Heart left ventricle (tissue), 16 donors: ENCODE measurements at regions not wholly inside any gene's neighbourhood (a gene's known extent, or its start where the extent isn't known, plus 50 kb on each side); places are given as distances from the start of the nearest gene placed in this dataset.

Source experiments
- ATAC-seq, 4 donors: fragments of 200-7000 bp; cut with Tn5 transposase; one replicate each; pipeline ENCODE4 v1.9.1; 2020 to 2022; ENCODE audit warnings: moderate library complexity in 4 of 4, mild to moderate bottlenecking in 3 of 4, moderate number of reproducible peaks in 1 of 4
- DNase-seq, 5 donors: peaks; one replicate each; pipeline ENCODE4 v3.0.0-alpha.2; 2020
- H3K27ac ChIP-seq, 12 donors: fragments of 200-600 bp; sonication (generic) in 4 of 12; one replicate each; pipeline versions ENCODE4 v1.5.0 to v1.8.0; 2016 to 2022; ENCODE audit warnings: mild to moderate bottlenecking in 2 of 12
- H3K27me3 ChIP-seq, 9 donors: fragments of 200-600 bp; sonication (generic) in 2 of 9; one replicate each; pipeline versions ENCODE4 v1.5.1 to v1.8.0; 2016 to 2022; ENCODE audit warnings: mild to moderate bottlenecking in 3 of 9
- H3K36me3 ChIP-seq, 9 donors: fragments of 200-600 bp; sonication (generic) in 2 of 9; one replicate each; pipeline versions ENCODE4 v1.5.0 to v1.8.0; 2018 to 2022; ENCODE audit warnings: mild to moderate bottlenecking in 2 of 9
- H3K4me1 ChIP-seq, 12 donors: fragments of 200-600 bp; sonication (generic) in 4 of 12; one replicate each; pipeline versions ENCODE4 v1.5.0 to v1.8.0; 2016 to 2022; ENCODE audit warnings: mild to moderate bottlenecking in 3 of 12
- H3K4me3 ChIP-seq, 12 donors: fragments of 200-600 bp; sonication (generic) in 4 of 12; one replicate each; pipeline versions ENCODE4 v1.5.0 to v1.8.0; 2017 to 2022; ENCODE audit warnings: mild to moderate bottlenecking in 9 of 12, moderate library complexity in 4 of 12
- H3K9me3 ChIP-seq, 12 donors: fragments of 200-600 bp; sonication (generic) in 4 of 12; one replicate each; pipeline versions ENCODE4 v1.5.0 to v1.8.0; 2016 to 2022; ENCODE audit warnings: mild to moderate bottlenecking in 1 of 12
- POLR2A ChIP-seq, 2 donors: fragments of 450-650 bp; IDR thresholded peaks; one replicate each; pipeline ENCODE4 v1.6.1; 2017; ENCODE audit warnings: antibody characterized with exemption in 2 of 2, mild to moderate bottlenecking in 2 of 2, moderate library complexity in 2 of 2
- WGBS, 4 donors: extraction: QIAGEN DNeasy Blood & Tissue Kit in 2 of 4; methylation state at CpG; one replicate each; pipeline versions ENCODE4 v1.1.5 to v1.1.7; 2013 to 2018; 5-methylcytosine and 5-hydroxymethylcytosine counted together
- intact Hi-C, 10 donors: fragments of 100-400 bp; cut with DNase I; formaldehyde crosslinking; loops; one replicate each; pipeline versions ENCODE4 v1.11.1 to v1.14.2; 2022
- TF ChIP-seq, protein P1 (sequence below), 12 donors: fragments of 200-600 bp; sonication (generic) in 4 of 12; IDR thresholded peaks; one replicate each; pipeline versions ENCODE4 v1.5.0 to v1.8.0; 2018 to 2022; ENCODE audit warnings: antibody characterized with exemption in 12 of 12, mild to moderate bottlenecking in 5 of 12
- donor health status: ischemic (EF 13 %, LVEDD 7.1; RV severe dilation, severe dysfunction).
- donor health status: healthy with polysubstance abuse.
- donor health status: DM: no; HTN: yes; CAD: no.
- donor health status: DM: no; HTN: no; CAD: no.
- donor health status: ischemic (EF 25% LVEDD 6.9; RV normal size, moderate dysfunction).
- donor health status: ischemic (EF 25% LVEDD 5.7; RV mildly dilated, moderate dysfunction).
- donor health status: healthy.
- donor health status: DM: yes; HTN: yes; CAD: no.
- donor health status: ischemic (EF 35%, LVEDD 5.7; RV mildly dilated, moderate dysfunction).
- donor health status: nonischemic (EF 11% LVEDD 7.7; RV severe dilation, severe dysfunction).
- donor health status: DM: yes; HTN: yes; CAD: no.
- donor health status: PGD.
- donor health status: ischemic (EF 29% LVEDD 5.4; RV normal size, mild dysfunction).
- donor health status: nonischemic (EF 23%, LVEDD 6.1; RV moderate dilation, normal function).

DNA sequence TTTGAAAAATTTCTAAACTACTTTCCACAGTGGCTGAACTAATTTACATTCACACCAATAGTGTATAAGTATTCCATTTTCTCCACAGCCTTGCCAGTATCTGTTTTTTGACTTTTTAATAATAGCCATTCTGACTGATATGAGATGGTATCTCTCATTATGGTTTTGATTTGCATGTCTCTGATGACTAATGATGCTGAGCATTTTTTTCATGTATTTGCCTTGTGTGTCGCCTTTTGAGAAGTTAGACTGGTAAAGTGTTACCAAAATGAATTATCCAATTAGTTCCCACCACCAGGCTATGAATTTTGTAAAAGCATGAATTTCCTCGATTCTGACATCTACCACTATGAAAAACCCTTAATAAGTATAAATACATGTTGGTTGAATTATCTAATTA is 242.2 kb upstream of the GK2 start:
- no peak for DNase-seq
- Histone ChIP-seq H3K27ac (peak overlapping the region in 1 of 12 donors; percentile 50), H3K4me1 (peaks cover 0 to 10% (median 0%) of the 10 kb centered on the region in 12 donors), H3K4me3 (no peak overlapping the region), H3K27me3 (no peaks in the 10 kb centered on the region), H3K36me3 (no peaks in the 10 kb centered on the region), H3K9me3 (no peaks in the 10 kb centered on the region)
- intact Hi-C loops, result no loop called here
- 84 to 92% (median 89%) methylated on average over 2 of the region's 2 CpGs for WGBS, 4 donors
- no peak for ATAC-seq
- TF ChIP-seq, protein P1, sequence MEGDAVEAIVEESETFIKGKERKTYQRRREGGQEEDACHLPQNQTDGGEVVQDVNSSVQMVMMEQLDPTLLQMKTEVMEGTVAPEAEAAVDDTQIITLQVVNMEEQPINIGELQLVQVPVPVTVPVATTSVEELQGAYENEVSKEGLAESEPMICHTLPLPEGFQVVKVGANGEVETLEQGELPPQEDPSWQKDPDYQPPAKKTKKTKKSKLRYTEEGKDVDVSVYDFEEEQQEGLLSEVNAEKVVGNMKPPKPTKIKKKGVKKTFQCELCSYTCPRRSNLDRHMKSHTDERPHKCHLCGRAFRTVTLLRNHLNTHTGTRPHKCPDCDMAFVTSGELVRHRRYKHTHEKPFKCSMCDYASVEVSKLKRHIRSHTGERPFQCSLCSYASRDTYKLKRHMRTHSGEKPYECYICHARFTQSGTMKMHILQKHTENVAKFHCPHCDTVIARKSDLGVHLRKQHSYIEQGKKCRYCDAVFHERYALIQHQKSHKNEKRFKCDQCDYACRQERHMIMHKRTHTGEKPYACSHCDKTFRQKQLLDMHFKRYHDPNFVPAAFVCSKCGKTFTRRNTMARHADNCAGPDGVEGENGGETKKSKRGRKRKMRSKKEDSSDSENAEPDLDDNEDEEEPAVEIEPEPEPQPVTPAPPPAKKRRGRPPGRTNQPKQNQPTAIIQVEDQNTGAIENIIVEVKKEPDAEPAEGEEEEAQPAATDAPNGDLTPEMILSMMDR (IDR thresholded peaks at IDR 0.05), result no peak
- no peak for TF ChIP-seq POLR2A (IDR thresholded peaks at IDR 0.05)

DNA sequence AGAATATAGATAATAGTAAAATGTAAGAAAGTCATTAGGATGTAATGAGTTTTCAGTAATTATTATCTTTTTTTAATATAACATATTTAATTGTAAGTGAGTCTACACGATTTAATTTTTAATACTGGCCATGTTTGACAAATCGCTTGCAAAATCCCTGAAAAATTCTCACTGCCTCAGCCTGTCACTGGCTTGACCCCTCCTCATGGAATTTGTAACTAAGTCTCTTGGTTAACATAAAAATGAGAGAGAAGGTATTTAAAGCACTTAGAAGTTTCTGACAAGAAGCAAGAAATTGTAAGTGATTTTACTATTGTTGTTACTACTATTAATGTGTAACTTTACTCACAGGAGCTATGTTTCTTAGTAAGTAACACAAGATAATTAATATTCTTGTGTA is 237.9 kb upstream of the GK2 start:
- Histone ChIP-seq H3K36me3 (no peaks in the 10 kb centered on the region), H3K9me3 (no peaks in the 10 kb centered on the region), H3K27me3 (no peaks in the 10 kb centered on the region), H3K4me3 (no peak overlapping the region), H3K4me1 (no peaks in the 10 kb centered on the region), H3K27ac (no peak overlapping the region)
- ATAC-seq, result no peak
- TF ChIP-seq POLR2A (IDR thresholded peaks at IDR 0.05), result no peak
- TF ChIP-seq, protein P1 (IDR thresholded peaks at IDR 0.05), result no peak
- DNase-seq, result no peak
- intact Hi-C loops, result no loop called here
- WGBS, 4 donors, result 62 to 66% (median 64%) methylated on average over 2 of the region's 2 CpGs

DNA sequence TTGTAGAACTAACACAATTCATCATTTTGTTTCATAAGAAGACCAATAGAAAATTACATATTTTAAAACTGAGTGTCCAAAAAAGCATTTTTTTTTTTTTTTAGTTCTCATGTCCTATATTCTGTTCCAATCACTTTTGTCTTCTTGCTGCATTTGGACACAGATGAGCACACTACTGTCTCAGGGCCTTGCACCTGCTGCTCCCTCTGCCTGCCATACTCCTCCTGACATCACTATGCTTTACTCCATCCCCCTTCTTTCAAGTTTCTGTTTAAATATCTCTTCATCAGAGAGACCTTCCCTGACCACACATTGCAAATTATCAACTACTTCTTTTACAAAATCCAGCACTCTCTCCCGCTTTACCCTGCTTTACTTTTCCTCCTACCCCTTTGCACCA is 230.7 kb upstream of the GK2 start:
- Histone ChIP-seq H3K36me3 (no peaks in the 10 kb centered on the region), H3K4me1 (no peaks in the 10 kb centered on the region), H3K27me3 (no peaks in the 10 kb centered on the region), H3K27ac (no peak overlapping the region), H3K9me3 (no peaks in the 10 kb centered on the region), H3K4me3 (no peak overlapping the region)
- TF ChIP-seq, protein P1 (IDR thresholded peaks at IDR 0.05), result no peak
- TF ChIP-seq POLR2A (IDR thresholded peaks at IDR 0.05), result no peak
- ATAC-seq (no peak), DNase-seq (no peak)
- intact Hi-C loops, result no loop called here
- 89 to 95% (median 93%) methylated on average over 1 of the region's 1 CpG for WGBS, 4 donors

DNA sequence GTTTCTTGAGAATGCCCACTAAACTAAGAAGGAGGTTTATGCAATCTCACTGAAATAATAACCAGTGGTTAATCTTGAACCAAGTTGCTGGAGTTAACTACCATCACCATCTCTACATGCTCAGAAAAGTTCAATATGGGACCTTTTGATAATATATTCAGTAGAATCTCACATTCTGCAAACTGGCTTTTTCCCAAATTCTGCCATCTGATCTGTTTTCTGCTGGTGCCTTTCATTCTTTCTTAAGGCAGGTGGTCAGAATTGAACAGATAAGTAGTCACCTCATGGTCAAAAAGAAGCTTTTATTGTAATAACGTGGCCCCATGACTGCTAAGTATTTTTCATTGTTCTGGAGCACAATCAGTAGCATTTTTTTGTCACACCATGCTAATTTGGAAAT is 229.0 kb upstream of the GK2 start:
- TF ChIP-seq, protein P1 (IDR thresholded peaks at IDR 0.05), result no peak
- TF ChIP-seq POLR2A (IDR thresholded peaks at IDR 0.05), result no peak
- intact Hi-C loops, result no loop called here
- H3K4me1 ChIP-seq, result no peaks in the 10 kb centered on the region
- H3K9me3 ChIP-seq, result no peaks in the 10 kb centered on the region
- 73 to 90% (median 78%) methylated on average over 1 of the region's 1 CpG for WGBS, 4 donors
- H3K27me3 ChIP-seq, result no peaks in the 10 kb centered on the region
- ATAC-seq (no peak), DNase-seq (no peak)
- H3K36me3 ChIP-seq, result no peaks in the 10 kb centered on the region
- H3K27ac ChIP-seq, result no peak overlapping the region
- H3K4me3 ChIP-seq, result no peak overlapping the region
